ENCODE measurements at regions not wholly inside any gene's neighbourhood (a gene's known extent, or its start where the extent isn't known, plus 50 kb on each side); places are given as distances from the start of the nearest gene placed in this dataset.

DNA sequence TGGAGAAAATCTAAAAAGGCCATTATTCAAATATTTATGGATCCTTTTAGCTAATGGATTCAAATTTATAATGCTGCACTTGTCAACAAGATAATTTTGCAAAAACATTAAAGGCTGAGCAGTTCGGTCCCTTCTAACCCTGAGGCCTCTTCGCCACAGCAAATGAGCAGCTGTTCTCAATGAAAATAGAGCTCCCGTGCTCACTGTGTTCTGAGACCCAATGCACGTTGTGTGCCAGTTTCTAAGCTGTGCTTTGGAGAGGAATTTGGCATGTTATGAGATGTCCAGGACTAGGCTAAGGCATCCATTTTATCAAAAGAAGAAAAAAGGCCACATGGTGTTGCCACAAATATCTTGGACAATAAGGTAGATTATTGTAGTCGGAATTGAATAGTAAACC, 220.1 kb upstream of the TSHZ2 start:
- no peak overlapping the region for H3K4me2 ChIP-seq (ENCODE audit: low read depth, low read length)
- ChIA-PET POLR2A (no interaction called here), CTCF (ENCODE audit: low intra/inter-chr PET ratio, low total read pairs) (no interaction called here)
- ATAC-seq (no peak), DNase-seq (ENCODE audit: low spot score) (no peak), FAIRE-seq (no peak)
- H3K27ac ChIP-seq (ENCODE audit: extremely low read length, insufficient read depth, low read length): no peak overlapping the region
- H3K79me2 ChIP-seq (ENCODE audit: insufficient read depth, low read length): no peaks in the 10 kb centered on the region
- H3K27me3 ChIP-seq (ENCODE audit: control insufficient read depth in 1 of 2, insufficient read depth in 2 of 2, low read length in 2 of 2): no peaks in the 10 kb centered on the region
- H3K4me3 ChIP-seq (replicated peaks in 1 of 3; ENCODE audit: insufficient read depth in 1 of 3, low read depth in 2 of 3, low read length in 3 of 3): no peak overlapping the region
- intact Hi-C loops (cut with micrococcal nuclease; ENCODE audit: unreplicated experiment) (no loop called here), in situ Hi-C loops (cut with HindIII; ENCODE audit: extremely low pct_ligation_motif_present, low pct_unique_long_range_greater_than_20kb) (no loop called here)
- no peaks in the 10 kb centered on the region; the same call in 1 of the 2 replicates for H3K9me3 ChIP-seq (ENCODE audit: low read length)
- H3K36me3 ChIP-seq (replicated peaks in 1 of 2; ENCODE audit: control insufficient read depth in 1 of 2, insufficient read depth in 2 of 2, low read length in 2 of 2): no peaks in the 10 kb centered on the region
- no peak overlapping the region for H2AFZ ChIP-seq (ENCODE audit: low read length)
- H3K4me1 ChIP-seq (ENCODE audit: insufficient read depth, low read length): no peaks in the 10 kb centered on the region
- no peak for TF ChIP-seq BORCS8-MEF2B (CRISPR knock-in tag; IDR thresholded peaks at IDR 0.05)
- TF ChIP-seq CEBPB (IDR thresholded peaks at IDR 0.05; ENCODE audit: borderline replicate concordance, low read depth, low read length): no peak
- no peak for TF ChIP-seq ZSCAN12 (CRISPR knock-in tag; IDR thresholded peaks at IDR 0.05)
- TF ChIP-seq ZNF30 (CRISPR knock-in tag; IDR thresholded peaks at IDR 0.05): no peak
- TF ChIP-seq ZIK1 (CRISPR knock-in tag; IDR thresholded peaks at IDR 0.05; ENCODE audit: borderline replicate concordance, low read depth): no peak
- TF ChIP-seq TRIM24 (CRISPR knock-in tag; IDR thresholded peaks at IDR 0.05): no peak
- TF ChIP-seq, protein P1, sequence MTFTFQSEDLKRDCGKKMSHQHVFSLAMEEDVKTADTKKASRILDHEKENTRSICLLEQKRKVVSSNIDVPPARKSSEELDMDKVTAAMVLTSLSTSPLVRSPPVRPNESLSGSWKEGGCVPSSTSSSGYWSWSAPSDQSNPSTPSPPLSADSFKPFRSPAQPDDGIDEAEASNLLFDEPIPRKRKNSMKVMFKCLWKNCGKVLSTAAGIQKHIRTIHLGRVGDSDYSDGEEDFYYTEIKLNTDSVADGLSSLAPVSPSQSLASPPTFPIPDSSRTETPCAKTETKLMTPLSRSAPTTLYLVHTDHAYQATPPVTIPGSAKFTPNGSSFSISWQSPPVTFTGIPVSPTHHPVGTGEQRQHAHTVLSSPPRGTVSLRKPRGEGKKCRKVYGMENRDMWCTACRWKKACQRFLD (CRISPR knock-in tag; IDR thresholded peaks at IDR 0.05; ENCODE audit: borderline replicate concordance): no peak
- no peak for TF ChIP-seq ZNF441 (CRISPR knock-in tag; IDR thresholded peaks at IDR 0.05; ENCODE audit: borderline replicate concordance)
- no peak for TF ChIP-seq TBX3 (IDR thresholded peaks at IDR 0.05; ENCODE audit: borderline replicate concordance)
- no peak for TF ChIP-seq ZNF350 (CRISPR knock-in tag; IDR thresholded peaks at IDR 0.05; ENCODE audit: borderline replicate concordance, low read depth)
- no peak for TF ChIP-seq NAIF1 (CRISPR knock-in tag; IDR thresholded peaks at IDR 0.05; ENCODE audit: borderline replicate concordance)
- TF ChIP-seq, protein P2, sequence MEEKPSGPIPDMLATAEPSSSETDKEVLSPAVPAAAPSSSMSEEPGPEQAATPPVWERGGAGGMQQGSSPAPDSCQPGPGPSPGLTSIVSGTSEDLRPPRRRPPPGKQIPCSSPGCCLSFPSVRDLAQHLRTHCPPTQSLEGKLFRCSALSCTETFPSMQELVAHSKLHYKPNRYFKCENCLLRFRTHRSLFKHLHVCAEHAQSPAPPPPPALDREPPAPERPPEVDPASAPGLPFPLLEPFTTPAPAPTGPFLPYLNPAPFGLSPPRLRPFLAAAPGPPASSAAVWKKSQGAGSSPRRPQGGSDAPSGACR (CRISPR knock-in tag; IDR thresholded peaks at IDR 0.05): no peak
- no peak for TF ChIP-seq ZNF317 (CRISPR knock-in tag; IDR thresholded peaks at IDR 0.05)
- no peak for TF ChIP-seq FOXA3 (CRISPR knock-in tag; IDR thresholded peaks at IDR 0.05)
- no peak for TF ChIP-seq ADNP (CRISPR knock-in tag; IDR thresholded peaks at IDR 0.05)
- TF ChIP-seq NCOA1 (CRISPR knock-in tag; IDR thresholded peaks at IDR 0.05): no peak
- no peak for TF ChIP-seq POLR2AphosphoS5 (IDR thresholded peaks at IDR 0.05; ENCODE audit: low read depth, low read length)
- no peak for TF ChIP-seq ZNF33B (CRISPR knock-in tag; IDR thresholded peaks at IDR 0.05)
- TF ChIP-seq ZNF674 (CRISPR knock-in tag; IDR thresholded peaks at IDR 0.05; ENCODE audit: low read depth): no peak
- no peak for TF ChIP-seq RNF2 (conservative IDR thresholded peaks at IDR 0.05; ENCODE audit: low read depth)
- no TSS peak for BruUV-seq (replicated peaks)
- no peak overlapping the region for H3K9ac ChIP-seq (ENCODE audit: insufficient read depth, low read depth, low read length)
- no peaks in the 10 kb centered on the region for H4K20me1 ChIP-seq (ENCODE audit: insufficient read depth, low read length)
- 23% methylated on average over 5 of the region's 5 CpGs for WGBS (ENCODE audit: low lambda C conversion rate)
